Stimulated activated CD4-positive, alpha-beta T cell treated with anti-CD3 and anti-CD28 coated beads, Interleukin-2, amount 100 ng/mL, for 48 hours (primary cell): ENCODE measurements at regions not wholly inside any gene's neighbourhood (a gene's known extent, or its start where the extent isn't known, plus 50 kb on each side); places are given as distances from the start of the nearest gene placed in this dataset.

ENCODE experiments used
- DNase-seq, 2 donors: peaks; one replicate each; pipeline ENCODE4 v3.0.0-alpha.2; 2020

- DNase-seq: no peak
These were observed 238.7 kb upstream of the ZFHX3 start for GRCh38 chr16:73286346-73287267.

- no peak for DNase-seq
These were observed 237.7 kb upstream of the ZFHX3 start for GRCh38 chr16:73285436-73286201.

GRCh38 chr16:73280388-73280787, 232.5 kb upstream of the ZFHX3 start:
- no peak for DNase-seq

- DNase-seq: no peak
These were observed 231.5 kb upstream of the ZFHX3 start for GRCh38 chr16:73279451-73279850.

- no peak for DNase-seq
These were observed 229.1 kb upstream of the ZFHX3 start for GRCh38 chr16:73277071-73277470.

GRCh38 chr16:73275448-73275847, 227.5 kb upstream of the ZFHX3 start:
- no peak for DNase-seq

- DNase-seq: no peak
These were observed 227.1 kb upstream of the ZFHX3 start for GRCh38 chr16:73275024-73275423.

GRCh38 chr16:73274140-73274539, 226.2 kb upstream of the ZFHX3 start:
- no peak for DNase-seq

GRCh38 chr16:73268366-73268993, 220.6 kb upstream of the ZFHX3 start:
- DNase-seq: no peak

- DNase-seq: no peak
These were observed 218.0 kb upstream of the ZFHX3 start for GRCh38 chr16:73265935-73266334.

- DNase-seq: no peak
These were observed 217.4 kb upstream of the ZFHX3 start for GRCh38 chr16:73265124-73265837.

GRCh38 chr16:73262931-73263330, 215.0 kb upstream of the ZFHX3 start:
- DNase-seq: no peak

GRCh38 chr16:73255031-73255430, 207.1 kb upstream of the ZFHX3 start:
- DNase-seq: no peak

GRCh38 chr16:73253922-73254480, 206.1 kb upstream of the ZFHX3 start:
- DNase-seq: no peak

GRCh38 chr16:73252446-73252845, 204.5 kb upstream of the ZFHX3 start:
- no peak for DNase-seq

GRCh38 chr16:73251608-73252007, 203.7 kb upstream of the ZFHX3 start:
- no peak for DNase-seq

GRCh38 chr16:73248316-73248715, 200.4 kb upstream of the ZFHX3 start:
- DNase-seq: no peak

GRCh38 chr16:73240920-73241319, 193.0 kb upstream of the ZFHX3 start:
- DNase-seq: no peak

GRCh38 chr16:73237601-73238000, 189.7 kb upstream of the ZFHX3 start:
- no peak for DNase-seq

GRCh38 chr16:73234496-73234895, 186.6 kb upstream of the ZFHX3 start:
- DNase-seq: no peak

GRCh38 chr16:73233846-73234424, 186.0 kb upstream of the ZFHX3 start:
- DNase-seq: no peak

GRCh38 chr16:73233329-73233765, 185.4 kb upstream of the ZFHX3 start:
- no peak for DNase-seq
